Spinal cord (tissue), 9 donors: ENCODE measurements at regions not wholly inside any gene's neighbourhood (a gene's known extent, or its start where the extent isn't known, plus 50 kb on each side); places are given as distances from the start of the nearest gene placed in this dataset.

Experiments used
- DNase-seq, 6 donors: peaks; one replicate each; pipeline versions ENCODE4 v3.0.0 to v3.0.0-alpha.2; 2013 to 2015; ENCODE audit warnings: low spot score in 6 of 6, low read depth in 4 of 6
- H3K27ac ChIP-seq: one replicate; pipeline ENCODE4 v1.5.1; 2013; ENCODE audit warnings: low read depth, low read length, control low read depth
- H3K27me3 ChIP-seq: one replicate; pipeline ENCODE4 v1.6.1; 2013; ENCODE audit warnings: low read length; ENCODE audit not compliant: control insufficient read depth, insufficient read depth
- H3K36me3 ChIP-seq: one replicate; pipeline ENCODE4 v1.6.1; 2013; ENCODE audit warnings: low read length; ENCODE audit not compliant: control insufficient read depth, insufficient read depth
- H3K4me1 ChIP-seq: one replicate; pipeline ENCODE4 v1.6.1; 2013; ENCODE audit warnings: low read length; ENCODE audit not compliant: control insufficient read depth, insufficient read depth
- H3K4me3 ChIP-seq: one replicate; pipeline ENCODE4 v1.5.1; 2013; ENCODE audit warnings: low read depth, low read length, control low read depth
- H3K9me3 ChIP-seq: one replicate; pipeline ENCODE4 v1.6.1; 2013; ENCODE audit warnings: low read length; ENCODE audit not compliant: control insufficient read depth, insufficient read depth
- WGBS: methylation state at CpG from one replicate; pipeline ENCODE4 v1.1.5; 2013; ENCODE audit warnings: missing lambda C conversion rate; ENCODE audit not compliant: insufficient coverage; 5-methylcytosine and 5-hydroxymethylcytosine counted together
- donor health status: healthy.

- peaks cover 2% of the 10 kb centered on the region for H3K9me3 ChIP-seq
- peaks cover 3% of the 10 kb centered on the region for H3K4me1 ChIP-seq
- H3K4me3 ChIP-seq, result no peak overlapping the region
- no peaks in the 10 kb centered on the region for H3K27me3 ChIP-seq
- H3K36me3 ChIP-seq, result no peaks in the 10 kb centered on the region
- WGBS, result no CpG with 5 or more reads among the region's 2 CpGs
- DNase-seq, result no peak
- H3K27ac ChIP-seq, result no peak overlapping the region
Measured at GRCh38 chr14:71497645-71498086, 434.6 kb upstream of the RGS6 start.

GRCh38 chr14:71498212-71498611, 434.0 kb upstream of the RGS6 start:
- Histone ChIP-seq H3K9me3 (peaks cover 2% of the 10 kb centered on the region), H3K27me3 (no peaks in the 10 kb centered on the region), H3K4me1 (no peaks in the 10 kb centered on the region), H3K27ac (no peak overlapping the region), H3K36me3 (no peaks in the 10 kb centered on the region), H3K4me3 (no peak overlapping the region)
- peak in 1 of 6 donors; percentile 50 for DNase-seq
- WGBS, result 20% methylated on average over 1 of the region's 1 CpG

GRCh38 chr14:71499018-71499417, 433.2 kb upstream of the RGS6 start:
- Histone ChIP-seq H3K4me3 (no peak overlapping the region), H3K4me1 (no peaks in the 10 kb centered on the region), H3K36me3 (no peaks in the 10 kb centered on the region), H3K27me3 (no peaks in the 10 kb centered on the region), H3K27ac (no peak overlapping the region), H3K9me3 (peaks cover 2% of the 10 kb centered on the region)
- DNase-seq, result no peak
- 93% methylated on average over 2 of the region's 3 CpGs for WGBS

GRCh38 chr14:71507681-71508080, 424.5 kb upstream of the RGS6 start:
- WGBS, result 80% methylated on average over 2 of the region's 3 CpGs
- DNase-seq, result no peak

GRCh38 chr14:71508901-71509300, 423.3 kb upstream of the RGS6 start:
- no peaks in the 10 kb centered on the region for H3K27me3 ChIP-seq
- no peaks in the 10 kb centered on the region for H3K4me1 ChIP-seq
- WGBS, result 92% methylated on average over 2 of the region's 4 CpGs
- H3K27ac ChIP-seq, result no peak overlapping the region
- no peaks in the 10 kb centered on the region for H3K36me3 ChIP-seq
- H3K4me3 ChIP-seq, result no peak overlapping the region
- DNase-seq, result no peak
- no peaks in the 10 kb centered on the region for H3K9me3 ChIP-seq

More at GRCh38 chr14:71507681-71508080, 424.5 kb upstream of the RGS6 start:
- Histone ChIP-seq H3K4me1 (no peaks in the 10 kb centered on the region), H3K9me3 (no peaks in the 10 kb centered on the region), H3K27me3 (no peaks in the 10 kb centered on the region), H3K4me3 (no peak overlapping the region), H3K36me3 (no peaks in the 10 kb centered on the region), H3K27ac (no peak overlapping the region)

- H3K4me1 ChIP-seq, result no peaks in the 10 kb centered on the region
- no peak overlapping the region for H3K27ac ChIP-seq
- H3K9me3 ChIP-seq, result no peaks in the 10 kb centered on the region
- no CpG with 5 or more reads among the region's 2 CpGs for WGBS
- DNase-seq, result no peak
- no peaks in the 10 kb centered on the region for H3K27me3 ChIP-seq
- no peaks in the 10 kb centered on the region for H3K36me3 ChIP-seq
- H3K4me3 ChIP-seq, result no peak overlapping the region
Measured at GRCh38 chr14:71511152-71511551, 421.1 kb upstream of the RGS6 start.

- peak in 1 of 6 donors; percentile 63 for DNase-seq
- Histone ChIP-seq H3K4me3 (no peak overlapping the region), H3K27ac (no peak overlapping the region), H3K27me3 (no peaks in the 10 kb centered on the region), H3K4me1 (no peaks in the 10 kb centered on the region), H3K9me3 (no peaks in the 10 kb centered on the region), H3K36me3 (no peaks in the 10 kb centered on the region)
- WGBS, result no CpG with 5 or more reads among the region's 8 CpGs
Measured at GRCh38 chr14:71514941-71515919, 417.0 kb upstream of the RGS6 start.

GRCh38 chr14:71521238-71522135, 410.7 kb upstream of the RGS6 start:
- H3K4me3 ChIP-seq, result no peak overlapping the region

GRCh38 chr14:71523630-71524319, 408.5 kb upstream of the RGS6 start:
- Histone ChIP-seq H3K36me3 (no peaks in the 10 kb centered on the region), H3K27me3 (no peaks in the 10 kb centered on the region), H3K27ac (no peak overlapping the region), H3K4me1 (no peaks in the 10 kb centered on the region), H3K4me3 (no peak overlapping the region), H3K9me3 (no peaks in the 10 kb centered on the region)
- WGBS, result no CpG with 5 or more reads among the region's 2 CpGs
- no peak for DNase-seq

More at GRCh38 chr14:71521238-71522135, 410.7 kb upstream of the RGS6 start:
- H3K9me3 ChIP-seq, result no peaks in the 10 kb centered on the region
- no peaks in the 10 kb centered on the region for H3K36me3 ChIP-seq
- H3K27ac ChIP-seq, result no peak overlapping the region
- no peaks in the 10 kb centered on the region for H3K4me1 ChIP-seq
- DNase-seq, result no peak
- H3K27me3 ChIP-seq, result no peaks in the 10 kb centered on the region
- WGBS, result 100% methylated on average over 2 of the region's 3 CpGs
